IPS DF 4.7 (cell line): ENCODE measurements at regions not wholly inside any gene's neighbourhood (a gene's known extent, or its start where the extent isn't known, plus 50 kb on each side); places are given as distances from the start of the nearest gene placed in this dataset.
"Not testable (repeated sequence)": the region's sequence is repeated elsewhere in the genome, so short reads cannot be mapped to it uniquely, and the experiment has no call there.

Experiments used
- DNase-seq: peaks from one replicate; pipeline ENCODE4 v3.0.0-alpha.2; 2013; ENCODE audit warnings: low spot score; ENCODE audit errors: extremely low read depth

DNA sequence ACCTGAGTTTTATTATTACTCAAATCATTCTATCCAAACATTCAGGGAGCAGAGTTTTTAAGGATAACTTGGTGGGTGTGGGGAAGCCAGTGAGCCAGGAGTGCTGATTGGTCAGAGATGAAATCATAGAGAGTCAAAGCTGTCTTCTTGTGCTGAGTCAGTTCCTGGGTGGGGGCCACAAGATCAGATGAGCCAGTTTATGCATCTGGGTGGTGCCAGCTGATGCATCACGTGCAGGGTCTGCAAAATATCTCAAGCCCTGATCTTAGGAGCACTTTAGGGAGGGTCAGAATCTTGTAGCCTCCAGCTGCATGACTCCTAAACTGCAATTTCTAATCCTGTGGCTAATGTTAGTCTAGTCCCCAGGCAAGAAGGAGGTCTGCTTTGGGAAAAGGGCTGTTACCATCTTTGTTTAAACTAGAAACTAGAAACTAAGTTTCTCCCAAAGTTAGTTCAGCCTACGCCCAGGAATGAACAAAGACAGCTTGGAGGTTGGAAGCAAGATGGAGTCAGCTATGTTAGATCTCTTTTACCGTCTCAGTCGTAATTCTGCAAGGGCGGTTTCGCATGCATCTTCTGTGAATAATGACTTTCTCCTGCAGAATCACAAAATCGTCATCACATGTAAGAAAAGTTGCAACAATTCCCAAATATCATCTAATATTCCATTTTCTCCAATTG, 97.5 kb downstream of the ZNF664 start:
- DNase-seq: not testable (repeated sequence)

DNA sequence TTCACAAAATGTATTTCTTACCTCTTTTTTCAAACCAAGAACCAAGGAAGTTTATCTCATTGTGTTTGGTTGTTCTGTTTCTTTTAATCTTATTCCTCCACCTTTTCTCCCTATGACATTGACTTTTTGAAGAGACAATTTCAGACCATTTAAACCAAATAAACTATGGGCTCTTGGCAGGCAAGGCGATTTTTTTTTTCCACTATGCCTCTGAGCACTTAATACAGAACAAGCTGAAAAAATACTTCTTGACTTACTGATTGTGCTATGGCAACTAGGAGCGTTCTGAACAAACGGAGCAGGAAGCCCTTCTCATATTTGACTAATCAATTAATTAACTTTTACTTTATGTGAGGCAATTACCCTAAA, 98.0 kb downstream of the ZNF664 start:
- no peak for DNase-seq

DNA sequence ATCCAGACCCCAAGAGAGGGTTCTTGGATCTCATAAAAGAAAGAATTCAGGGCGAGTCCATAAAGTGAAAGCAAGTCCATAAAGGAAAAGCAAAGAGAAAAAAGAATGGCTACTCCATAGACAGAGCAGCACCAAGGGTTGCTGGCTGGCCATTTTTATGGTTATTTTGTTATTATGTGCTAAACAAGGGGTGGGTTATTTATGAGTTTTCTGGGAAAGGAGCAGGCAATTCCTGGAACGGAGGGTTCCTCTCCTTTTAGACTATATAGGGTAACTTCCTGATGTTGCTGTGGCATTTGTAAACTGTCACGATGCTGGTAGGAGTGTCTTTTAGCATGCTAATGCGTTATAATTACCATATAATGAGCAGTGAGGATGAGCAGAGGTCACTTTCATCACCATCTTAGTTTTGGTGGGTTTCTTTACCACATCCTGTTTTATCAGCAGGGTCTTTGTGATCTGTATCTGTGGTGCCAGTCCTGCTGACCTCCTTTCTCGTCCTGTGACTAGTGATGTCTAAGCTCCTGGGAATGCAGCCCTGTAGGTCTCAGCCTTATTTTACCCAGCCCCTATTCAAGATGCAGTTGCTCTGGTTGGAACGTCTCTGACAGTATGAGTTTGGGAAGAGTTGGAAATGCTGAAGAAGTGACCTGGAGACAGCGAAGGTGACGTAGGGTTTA, 100.5 kb downstream of the ZNF664 start:
- DNase-seq: no peak

DNA sequence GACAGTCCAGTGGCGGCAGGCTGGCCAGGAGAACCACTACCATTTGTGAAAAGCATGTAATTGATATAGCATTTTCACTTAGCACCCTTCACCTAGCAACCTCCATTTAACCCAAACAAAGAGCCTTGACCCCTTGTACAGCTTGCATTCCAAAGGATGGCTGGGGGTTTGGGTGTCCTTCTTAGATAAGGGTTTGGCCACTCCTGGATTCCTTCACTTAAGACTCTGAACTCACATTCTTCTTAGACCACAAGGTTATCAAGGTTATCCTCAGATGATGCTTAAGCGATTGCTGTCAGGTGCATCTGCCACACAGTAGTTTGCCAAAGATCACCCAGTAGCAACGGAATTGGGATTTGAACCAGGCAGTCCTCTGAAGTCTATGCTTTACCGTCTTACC, 102.8 kb downstream of the ZNF664 start:
- DNase-seq: no peak

DNA sequence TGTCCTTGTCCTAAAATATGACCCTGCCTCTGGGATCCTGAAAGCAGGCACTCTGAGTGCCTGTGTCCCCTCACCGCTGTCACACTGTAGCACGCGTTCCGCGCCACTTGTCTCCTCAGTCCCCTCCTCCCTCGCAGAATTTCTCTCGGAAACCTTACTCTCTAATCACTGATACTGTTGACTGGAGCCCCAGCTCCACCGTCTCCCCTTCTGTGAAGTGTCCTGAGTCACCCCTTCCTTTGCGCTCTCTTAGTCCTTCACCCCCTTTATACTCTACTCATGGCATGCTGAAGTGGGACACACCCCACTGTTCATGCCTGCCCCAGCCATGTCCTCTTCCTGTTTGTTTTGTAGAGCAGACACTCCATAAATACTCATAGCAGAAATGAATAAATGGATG, 104.7 kb downstream of the ZNF664 start:
- DNase-seq: no peak

DNA sequence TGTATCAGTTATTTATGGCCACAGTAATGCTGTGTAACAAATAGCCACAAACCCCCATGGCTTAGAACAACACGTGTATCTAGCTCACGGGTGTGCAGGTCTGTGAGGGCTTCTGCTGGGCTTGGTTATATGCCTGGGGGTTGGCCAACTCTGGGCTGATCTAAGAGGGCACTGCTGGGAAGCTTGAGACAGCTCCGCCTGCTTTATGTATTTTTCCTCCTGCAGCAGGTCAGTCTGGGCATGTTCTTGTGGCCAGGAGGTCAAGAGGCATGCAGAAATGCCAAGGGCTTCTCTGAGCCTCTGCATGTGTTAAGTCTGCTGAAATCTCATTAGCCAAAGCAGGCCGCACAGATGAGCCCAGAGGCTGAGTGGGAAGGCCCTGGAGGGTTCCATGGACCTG, 105.8 kb downstream of the ZNF664 start:
- DNase-seq: no peak

DNA sequence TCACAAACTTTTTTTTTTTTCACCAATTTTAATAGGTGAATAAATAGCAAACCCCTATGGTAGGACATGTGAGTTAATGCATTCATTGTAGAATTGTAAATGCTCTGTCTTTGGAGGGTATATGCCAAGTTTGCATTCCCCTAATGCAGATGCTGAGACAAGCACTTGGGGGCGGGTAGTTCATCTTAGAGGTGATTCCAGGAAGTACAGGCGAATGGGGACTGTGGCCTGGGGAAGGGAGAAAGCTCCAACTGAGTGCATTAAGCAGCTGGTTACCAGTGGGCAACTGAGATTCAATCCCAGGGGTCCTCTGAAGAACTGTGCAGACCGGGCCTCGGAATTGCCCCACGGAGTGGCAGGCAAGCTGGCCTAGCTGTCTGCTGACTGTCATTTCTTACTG, 107.6 kb downstream of the ZNF664 start:
- no peak for DNase-seq

DNA sequence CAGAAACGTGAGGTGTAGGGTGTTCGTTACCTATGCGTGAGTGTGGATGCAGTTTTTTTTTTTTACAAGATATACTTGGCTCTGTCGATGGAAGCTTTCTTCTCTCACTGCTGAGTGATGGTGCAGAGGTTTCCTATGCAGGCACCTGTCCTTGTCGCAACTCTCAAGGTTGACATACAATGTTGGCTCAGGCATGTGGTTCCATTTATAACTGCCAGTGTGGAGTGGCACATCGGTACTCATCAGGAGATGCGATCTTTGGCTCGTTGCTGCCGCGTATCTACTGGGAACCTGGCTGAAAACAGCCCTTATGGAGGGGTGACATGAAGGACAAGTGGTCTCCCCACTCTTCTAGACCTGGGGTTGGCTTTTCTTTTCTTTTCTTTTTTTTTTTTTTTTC, 109.0 kb downstream of the ZNF664 start:
- no peak for DNase-seq

DNA sequence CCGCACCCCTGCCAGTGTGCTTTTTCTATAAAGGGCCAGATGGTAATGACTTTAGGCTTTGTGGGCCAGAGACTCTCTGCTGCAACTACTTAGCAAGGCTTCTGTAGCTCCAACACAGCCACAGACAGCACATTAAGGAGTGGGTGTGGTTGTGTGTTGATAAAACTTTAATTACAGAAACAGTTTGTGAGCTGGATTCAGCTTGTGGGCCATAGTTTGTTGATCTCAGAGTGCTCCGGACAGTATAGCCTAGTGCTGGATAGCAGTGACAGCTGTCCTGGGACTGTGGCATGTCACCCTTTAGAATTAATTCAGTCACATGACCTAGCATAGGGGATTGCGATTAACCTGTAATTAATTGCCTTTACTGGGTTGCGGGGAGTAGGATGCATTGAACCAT, 109.7 kb downstream of the ZNF664 start:
- no peak for DNase-seq

DNA sequence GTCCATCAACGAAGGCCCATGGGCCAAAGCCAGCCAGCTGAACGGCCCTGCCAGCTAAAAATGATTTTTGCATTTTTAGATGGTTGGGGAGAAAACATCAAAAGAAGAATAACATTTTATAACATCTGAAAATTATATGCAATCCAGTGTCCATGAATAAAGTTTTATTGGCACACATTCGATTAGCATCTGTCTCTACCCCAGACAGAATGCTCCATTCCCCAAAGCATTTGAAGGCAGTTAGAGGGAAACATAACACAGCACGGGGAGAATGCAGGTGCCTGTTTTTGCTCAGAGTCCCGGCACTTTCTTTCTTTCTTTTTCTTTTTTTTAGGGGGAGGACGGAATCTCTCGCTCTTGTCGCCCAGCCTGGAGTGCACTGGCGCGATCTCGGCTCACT, 110.7 kb downstream of the ZNF664 start:
- no peak for DNase-seq

DNA sequence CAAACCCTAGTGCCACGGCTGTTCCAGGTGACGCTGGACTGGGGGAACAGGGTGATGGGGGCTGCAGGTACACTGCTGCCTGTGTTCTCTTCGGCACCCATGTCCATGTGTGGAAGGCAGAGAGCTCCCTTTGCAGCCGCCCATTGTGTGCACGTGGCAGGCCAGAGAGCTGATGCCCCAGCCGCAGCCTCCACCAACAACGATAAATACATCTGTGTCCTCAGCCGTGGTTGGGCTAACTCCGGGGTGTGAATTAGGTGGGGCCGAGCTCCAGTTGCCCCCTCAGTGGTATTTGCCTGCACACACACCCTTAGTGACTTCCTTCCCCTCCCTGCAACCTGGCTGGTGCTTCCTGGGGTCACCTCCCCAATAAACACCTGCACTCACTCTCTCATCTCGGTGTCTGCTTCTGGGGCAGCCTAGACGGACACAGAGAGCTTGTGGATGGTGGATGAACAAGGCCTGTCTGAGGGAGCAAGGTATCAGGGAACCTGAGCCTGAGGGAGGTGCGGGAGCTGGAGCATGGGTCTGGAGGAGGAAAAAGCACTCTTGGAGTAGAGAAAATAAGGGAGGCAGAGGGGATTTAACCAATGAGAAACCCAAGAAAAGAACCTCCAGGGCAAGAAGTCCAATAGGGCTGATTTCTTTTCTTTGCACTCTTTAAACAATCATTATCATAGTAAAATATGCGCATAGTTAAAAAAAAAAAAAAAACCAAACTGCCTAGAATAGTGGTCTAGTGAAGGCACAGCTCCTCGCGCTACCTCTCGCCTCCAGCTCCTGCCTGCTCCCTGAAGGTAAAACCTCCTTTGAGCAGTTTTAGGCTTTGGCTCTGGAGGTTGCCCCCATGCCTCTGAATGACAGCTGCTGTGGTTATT, 112.6 kb downstream of the ZNF664 start:
- no peak for DNase-seq

DNA sequence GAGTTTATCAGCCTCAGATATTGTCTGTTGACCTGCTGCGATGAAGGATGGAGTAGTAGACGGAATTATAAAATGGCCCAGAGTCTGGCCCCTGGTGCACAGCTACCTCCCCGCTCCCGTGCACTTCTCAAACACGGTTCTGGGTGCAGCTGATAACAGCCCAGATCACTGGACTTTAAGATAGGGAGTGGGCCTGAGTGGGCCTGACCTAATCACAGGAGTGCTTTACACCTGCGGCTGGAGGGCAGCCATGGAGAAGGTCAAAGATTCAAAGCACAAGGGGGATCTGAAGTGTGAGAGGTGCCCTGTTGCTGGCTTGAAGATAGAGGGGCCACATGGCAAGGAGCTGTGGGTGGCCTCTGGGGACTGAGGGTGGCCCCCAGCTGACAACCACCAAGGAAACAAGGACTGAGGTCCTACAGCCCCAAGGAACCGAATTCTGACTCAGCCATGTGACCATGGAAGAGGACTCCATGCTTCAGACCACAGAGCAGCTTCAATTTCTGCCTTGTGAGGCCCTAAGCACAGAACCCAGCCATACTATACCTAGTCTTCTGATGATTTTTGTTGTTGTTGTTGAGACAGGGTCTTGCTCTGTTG, 113.4 kb downstream of the ZNF664 start:
- no peak for DNase-seq

DNA sequence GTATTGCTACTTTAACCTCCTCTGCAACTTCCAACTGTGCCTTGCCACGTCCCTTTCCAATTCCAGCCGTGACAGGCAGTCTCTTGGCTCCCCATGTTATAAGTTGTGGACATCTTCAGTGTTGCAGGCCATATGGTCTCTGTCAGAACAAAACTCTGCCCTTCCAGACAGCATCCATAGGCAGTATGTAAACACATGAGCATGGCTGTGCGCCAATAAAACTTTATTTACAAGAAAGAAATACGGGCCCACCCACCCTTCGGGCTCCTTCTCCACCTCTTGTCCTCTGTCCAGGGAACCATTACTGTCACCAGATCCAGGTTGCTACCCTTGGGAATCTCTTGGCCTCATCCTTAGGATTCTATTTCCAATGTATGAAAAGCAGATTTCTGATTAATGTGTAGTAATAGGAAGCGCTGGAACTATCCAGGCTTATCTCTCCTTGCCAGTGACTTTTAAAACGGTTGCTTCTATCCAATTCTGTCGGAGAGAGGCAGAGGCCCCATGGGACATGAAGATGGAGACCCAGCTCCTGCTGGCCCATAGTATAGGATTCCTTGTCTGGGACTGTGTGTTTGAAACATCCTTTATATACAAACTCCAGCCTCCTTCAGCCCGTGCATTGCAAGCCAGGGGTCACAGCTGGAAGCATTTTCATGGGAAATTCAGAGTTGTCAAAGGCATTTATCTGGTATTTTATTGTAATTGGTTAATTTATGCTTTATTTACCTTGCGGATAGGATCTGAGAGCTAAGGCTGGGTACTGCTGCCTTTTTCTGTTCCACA, 114.4 kb downstream of the ZNF664 start:
- DNase-seq: no peak

DNA sequence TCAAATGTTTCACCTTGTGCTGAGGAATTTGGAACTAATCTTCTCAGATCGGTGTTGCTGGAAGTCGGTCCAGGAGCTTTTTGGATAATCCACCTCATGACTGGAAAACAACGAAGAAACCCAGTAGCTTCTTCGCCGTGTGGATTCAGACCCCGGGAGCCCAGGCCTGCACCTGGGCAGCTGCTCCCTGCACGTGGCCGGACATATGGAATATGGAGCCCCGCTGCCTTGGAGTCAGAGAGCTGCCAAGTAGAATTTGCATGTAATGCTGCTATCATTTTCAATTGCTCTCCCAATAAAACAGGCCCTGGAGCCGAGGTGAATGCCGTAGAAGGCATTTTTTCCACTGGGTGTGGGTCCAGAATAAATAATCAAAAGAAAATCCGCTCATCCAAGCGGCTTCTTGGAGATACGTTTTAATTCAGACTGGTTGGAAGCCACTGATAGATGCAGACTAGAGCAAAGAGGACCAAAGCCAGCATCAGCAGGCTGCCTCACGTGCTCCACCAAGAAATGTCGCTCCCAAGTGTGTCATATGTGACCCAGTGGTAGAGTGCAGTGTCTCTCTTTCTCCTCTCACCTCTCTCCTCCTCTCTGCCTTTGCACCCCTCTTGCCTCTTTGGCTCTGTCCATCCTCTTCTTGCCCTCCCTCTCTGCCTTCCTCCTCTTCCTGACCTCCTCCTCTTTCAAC, 115.3 kb downstream of the ZNF664 start:
- DNase-seq: no peak

DNA sequence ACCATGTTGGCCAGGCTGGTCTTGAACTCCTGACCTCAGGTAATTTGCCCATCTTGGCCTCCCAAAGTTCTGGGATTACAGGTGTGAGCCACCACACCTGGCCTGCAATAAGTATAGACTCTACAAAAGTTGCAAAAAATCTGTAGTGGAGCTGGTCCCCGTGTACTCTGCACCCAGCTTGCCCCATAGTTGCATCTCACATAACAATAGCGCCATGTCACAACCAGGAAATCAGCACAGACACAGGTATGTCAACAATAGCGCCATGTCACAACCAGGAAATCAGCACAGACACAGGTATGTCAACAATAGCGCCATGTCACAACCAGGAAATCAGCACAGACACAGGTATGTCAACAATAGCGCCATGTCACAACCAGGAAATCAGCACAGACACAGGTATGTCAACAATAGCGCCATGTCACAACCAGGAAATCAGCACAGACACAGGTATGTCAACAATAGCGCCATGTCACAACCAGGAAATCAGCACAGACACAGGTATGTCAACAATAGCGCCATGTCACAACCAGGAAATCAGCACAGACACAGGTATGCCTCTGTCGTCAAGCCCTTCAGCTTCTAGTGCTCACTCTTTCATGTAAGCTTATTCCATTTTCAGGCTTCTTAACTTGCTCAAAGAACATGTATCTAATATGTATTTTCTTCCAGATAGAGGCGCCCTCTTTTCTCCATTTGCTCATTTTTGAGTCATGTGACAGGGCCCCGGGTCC, 116.3 kb downstream of the ZNF664 start:
- DNase-seq: not testable (repeated sequence)

DNA sequence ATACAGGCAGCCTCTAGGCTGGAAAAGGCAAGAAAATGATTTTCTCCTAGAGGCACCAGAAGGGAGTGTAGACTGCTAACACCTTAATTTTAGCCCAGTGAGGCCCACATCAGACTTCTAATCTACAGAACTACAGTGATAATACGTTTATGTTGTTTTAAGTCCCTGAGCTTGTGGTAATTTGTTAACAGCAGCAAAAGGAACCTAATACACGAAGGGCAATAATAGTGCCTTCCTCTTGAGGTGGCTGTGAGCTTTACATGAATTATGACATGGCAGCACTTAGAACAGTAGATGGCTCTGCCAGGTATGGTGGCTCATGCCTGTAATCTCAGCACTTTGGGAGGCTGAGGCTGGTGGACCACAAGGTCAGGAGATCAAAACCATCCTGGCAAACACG, 118.8 kb downstream of the ZNF664 start:
- DNase-seq: no peak

DNA sequence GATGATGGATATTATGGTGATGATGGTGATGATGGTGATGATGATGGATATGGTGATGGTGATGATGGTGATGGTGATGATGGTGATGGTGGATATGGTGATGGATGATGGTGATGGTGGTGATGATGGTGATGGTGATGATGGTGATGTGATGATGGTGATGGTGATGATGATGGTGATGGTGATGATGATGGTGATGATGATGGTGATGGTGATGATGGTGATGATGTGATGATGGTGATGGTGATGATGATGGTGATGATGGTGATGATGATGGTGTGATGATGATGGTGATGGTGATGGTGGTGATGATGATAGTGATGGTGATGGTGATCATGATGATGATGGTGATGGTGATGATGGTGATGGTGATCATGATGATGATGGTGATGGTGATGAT, 119.5 kb downstream of the ZNF664 start:
- DNase-seq: not testable (repeated sequence)

DNA sequence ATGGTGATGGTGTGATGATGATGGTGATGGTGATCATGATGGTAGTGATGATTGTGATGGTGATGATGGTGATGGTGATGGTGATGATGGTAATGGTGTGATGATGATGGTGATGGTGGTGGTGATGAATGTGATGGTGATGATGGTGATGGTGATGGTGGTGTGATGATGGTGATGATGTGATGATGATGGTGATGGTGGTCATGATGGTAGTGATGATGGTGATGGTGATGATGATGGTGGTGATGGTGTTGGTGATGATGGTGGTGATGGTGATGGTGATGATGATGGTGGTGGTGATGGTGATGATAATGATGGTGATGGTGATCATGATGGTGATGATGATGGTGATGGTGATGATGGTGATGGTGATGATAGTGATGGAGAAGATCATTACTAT, 120.3 kb downstream of the ZNF664 start:
- DNase-seq: no peak

DNA sequence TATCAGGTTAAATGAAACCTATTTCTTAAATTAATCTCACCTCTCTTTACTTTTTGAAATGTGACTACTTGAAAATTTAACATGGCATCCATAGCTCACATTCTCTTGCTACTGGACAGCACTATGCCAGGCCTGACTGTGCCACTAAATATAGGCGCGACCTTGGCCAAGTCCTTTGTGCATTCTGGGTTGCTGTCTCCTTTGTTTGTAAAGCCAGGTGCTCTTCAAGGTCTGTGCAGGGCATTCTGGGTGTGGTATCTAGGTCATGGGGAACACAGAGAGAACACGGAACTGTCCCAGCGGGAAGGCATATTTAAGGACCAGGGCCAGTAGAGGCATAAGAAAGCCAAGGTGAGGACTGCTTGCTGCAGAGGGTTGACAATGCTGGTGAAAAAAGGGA, 121.2 kb downstream of the ZNF664 start:
- no peak for DNase-seq

DNA sequence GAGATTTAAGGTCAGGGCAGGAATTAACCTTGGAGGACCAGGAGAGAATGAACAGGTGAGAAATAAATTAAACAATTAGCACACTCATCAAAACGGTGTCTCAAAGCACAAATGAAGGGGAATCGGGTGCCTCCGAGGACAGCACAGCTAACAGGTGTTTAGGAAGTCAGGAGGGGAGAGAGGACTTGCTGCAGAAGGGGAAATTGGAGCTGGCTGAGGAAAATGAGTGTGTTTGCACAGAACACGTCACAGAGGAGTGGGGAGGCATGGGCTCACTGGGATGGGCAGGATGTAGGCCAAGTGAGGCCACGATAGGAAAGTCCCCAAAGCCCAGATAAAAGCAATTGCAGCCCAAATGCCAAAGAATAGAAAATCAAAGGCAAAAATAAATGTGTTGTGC, 121.7 kb downstream of the ZNF664 start:
- DNase-seq: no peak
